ENCODE measurements at regions not wholly inside any gene's neighbourhood (a gene's known extent, or its start where the extent isn't known, plus 50 kb on each side); places are given as distances from the start of the nearest gene placed in this dataset.

- no peaks in the 10 kb centered on the region for H3K27me3 ChIP-seq
- H3K36me3 ChIP-seq = no peaks in the 10 kb centered on the region
- WGBS, 5 donors = 90 to 97% (median 94%) methylated on average over 3 of the region's 3 CpGs
- H3K4me3 ChIP-seq = no peak overlapping the region
- no peak for TF ChIP-seq CTCF (IDR thresholded peaks at IDR 0.05)
- no peak for TF ChIP-seq POLR2A (IDR thresholded peaks at IDR 0.05)
- TF ChIP-seq POLR2AphosphoS5 (IDR thresholded peaks at IDR 0.05) = no peak
- no peak for TF ChIP-seq EP300 (IDR thresholded peaks at IDR 0.05)
- H3K27ac ChIP-seq = no peak overlapping the region
- H3K9me3 ChIP-seq = no peaks in the 10 kb centered on the region
- no peak for DNase-seq
- intact Hi-C loops (cut with DNase I; ENCODE audit: low total_unique reads) = no loop called here
- H3K4me1 ChIP-seq = peaks cover 0 to 13% (median 0%) of the 10 kb centered on the region in 4 donors
Observed at GRCh38 chr2:204249437-204249836, 295.8 kb upstream of the PARD3B start.

GRCh38 chr2:204250692-204251091 is 294.6 kb upstream of the PARD3B start:
- whole genome bisulfite sequencing, 5 donors = 38 to 84% (median 67%) methylated on average over 2 of the region's 2 CpGs
- Histone ChIP-seq H3K9me3 (no peaks in the 10 kb centered on the region), H3K36me3 (no peaks in the 10 kb centered on the region), H3K4me1 (peaks cover 0 to 13% (median 0%) of the 10 kb centered on the region in 4 donors), H3K27ac (no peak overlapping the region), H3K27me3 (no peaks in the 10 kb centered on the region), H3K4me3 (no peak overlapping the region)
- intact Hi-C loops (cut with DNase I; ENCODE audit: low total_unique reads) = no loop called here
- DNase-seq = no peak
- TF ChIP-seq EP300 (IDR thresholded peaks at IDR 0.05) = no peak
- no peak for TF ChIP-seq POLR2AphosphoS5 (IDR thresholded peaks at IDR 0.05)
- TF ChIP-seq CTCF (IDR thresholded peaks at IDR 0.05) = no peak

- no peaks in the 10 kb centered on the region for H3K36me3 ChIP-seq
- H3K27ac ChIP-seq = no peak overlapping the region
- H3K9me3 ChIP-seq = no peaks in the 10 kb centered on the region
- intact Hi-C loops (cut with DNase I; ENCODE audit: low total_unique reads) = no loop called here
- H3K4me1 ChIP-seq = peaks cover 0 to 8% (median 0%) of the 10 kb centered on the region in 4 donors
- WGBS, 5 donors = 82 to 97% (median 90%) methylated on average over 11 of the region's 11 CpGs
- H3K27me3 ChIP-seq = no peaks in the 10 kb centered on the region
- TF ChIP-seq POLR2AphosphoS5 (IDR thresholded peaks at IDR 0.05) (no peak), POLR2A (IDR thresholded peaks at IDR 0.05) (no peak), EP300 (IDR thresholded peaks at IDR 0.05) (no peak), CTCF (IDR thresholded peaks at IDR 0.05) (no peak)
- no peak for DNase-seq
- H3K4me3 ChIP-seq = no peak overlapping the region
Observed at GRCh38 chr2:204251158-204251997, 293.9 kb upstream of the PARD3B start.

GRCh38 chr2:204251998-204252376 is 293.3 kb upstream of the PARD3B start:
- Histone ChIP-seq H3K27me3 (no peaks in the 10 kb centered on the region), H3K27ac (no peak overlapping the region), H3K9me3 (no peaks in the 10 kb centered on the region), H3K4me1 (peaks cover 0 to 2% (median under 1%) of the 10 kb centered on the region in 4 donors), H3K36me3 (no peaks in the 10 kb centered on the region), H3K4me3 (no peak overlapping the region)
- intact Hi-C loops (cut with DNase I; ENCODE audit: low total_unique reads) = no loop called here
- DNase-seq = no peak
- TF ChIP-seq POLR2A (IDR thresholded peaks at IDR 0.05) (no peak), EP300 (IDR thresholded peaks at IDR 0.05) (no peak), CTCF (IDR thresholded peaks at IDR 0.05) (no peak), POLR2AphosphoS5 (IDR thresholded peaks at IDR 0.05) (no peak)
- WGBS, 5 donors = 64 to 77% (median 71%) methylated on average over 11 of the region's 11 CpGs

Data from stomach (tissue), 8 donors.